T47D (cell line): ENCODE measurements at regions not wholly inside any gene's neighbourhood (a gene's known extent, or its start where the extent isn't known, plus 50 kb on each side); places are given as distances from the start of the nearest gene placed in this dataset.

Source experiments
- DNase-seq, 2 experiments: peaks; one replicate each; pipeline versions ENCODE4 v3.0.0 to v3.0.0-alpha.2; 2011 to 2012; ENCODE audit warnings: low read depth in 1 of 2, low spot score in 1 of 2
- JUND ChIP-seq: IDR thresholded peaks from 2 replicates; pipeline ENCODE4 v1.6.1; 2012; ENCODE audit warnings: low read depth
- in situ Hi-C: cut with HindIII; loops from 2 replicates; pipeline ENCODE4 v1.10.0; 2016; ENCODE audit warnings: low sequenced_read_pairs, low pct_unique_long_range_greater_than_20kb

DNA sequence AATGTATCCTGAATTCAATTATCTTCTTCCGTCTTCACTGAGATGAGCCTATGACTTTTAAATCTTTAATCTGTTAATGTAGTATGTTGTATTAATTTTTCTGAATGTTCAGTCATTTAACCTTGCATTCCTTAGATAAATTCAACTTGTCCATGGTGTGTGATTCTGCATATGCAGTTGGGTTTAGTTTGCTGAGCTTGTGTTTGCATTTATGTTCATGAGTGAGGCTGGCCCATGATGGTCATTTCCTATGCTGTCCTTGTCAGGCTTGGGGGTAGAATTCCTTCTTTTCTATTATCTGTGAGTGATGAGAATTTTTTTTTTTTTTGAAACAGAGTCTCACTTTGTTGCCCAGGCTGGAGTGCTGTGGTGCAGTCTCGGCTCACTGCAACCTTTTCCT, 131.8 kb upstream of the COL5A1 start:
- TF ChIP-seq JUND, result no peak
- in situ Hi-C loops, result no loop called here
- DNase-seq, result no peak

GRCh38 chr9:134514503-134514902, 127.1 kb upstream of the COL5A1 start:
- in situ Hi-C loops, result no loop called here
- no peak for TF ChIP-seq JUND

GRCh38 chr9:134515026-134515821, 126.4 kb upstream of the COL5A1 start:
- no peak for TF ChIP-seq JUND
- in situ Hi-C loops, result no loop called here
- peak; percentile 76 to 95 for DNase-seq

More at GRCh38 chr9:134514503-134514902, 127.1 kb upstream of the COL5A1 start:
- no peak for DNase-seq

DNA sequence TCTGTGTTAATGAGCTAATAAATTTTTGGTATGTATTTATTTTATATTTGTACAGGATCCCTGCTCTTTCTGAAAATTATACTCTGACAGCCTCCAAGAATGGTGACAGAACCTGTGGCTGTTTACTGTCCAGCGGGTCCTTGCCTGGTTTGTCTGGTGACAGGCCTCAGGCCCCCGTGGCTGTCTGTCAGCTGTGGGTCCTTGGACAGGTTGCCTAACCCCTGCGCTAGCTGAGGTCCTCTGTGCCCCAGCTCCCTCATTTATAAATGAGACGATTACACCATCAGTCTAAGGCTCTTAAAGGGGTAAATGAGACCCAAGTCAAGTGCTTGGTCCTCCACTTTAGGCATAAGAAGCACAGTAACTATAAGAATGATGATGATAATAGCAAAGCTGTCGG, 125.1 kb upstream of the COL5A1 start:
- no peak for DNase-seq
- in situ Hi-C loops, result no loop called here
- TF ChIP-seq JUND, result no peak

- in situ Hi-C loops, result no loop called here
- DNase-seq, result no peak
- TF ChIP-seq JUND, result no peak
Measured at GRCh38 chr9:134517069-134517680, 124.4 kb upstream of the COL5A1 start.

- in situ Hi-C loops, result no loop called here
- no peak for DNase-seq
- TF ChIP-seq JUND, result no peak
Measured at GRCh38 chr9:134518004-134518606, 123.5 kb upstream of the COL5A1 start.

DNA sequence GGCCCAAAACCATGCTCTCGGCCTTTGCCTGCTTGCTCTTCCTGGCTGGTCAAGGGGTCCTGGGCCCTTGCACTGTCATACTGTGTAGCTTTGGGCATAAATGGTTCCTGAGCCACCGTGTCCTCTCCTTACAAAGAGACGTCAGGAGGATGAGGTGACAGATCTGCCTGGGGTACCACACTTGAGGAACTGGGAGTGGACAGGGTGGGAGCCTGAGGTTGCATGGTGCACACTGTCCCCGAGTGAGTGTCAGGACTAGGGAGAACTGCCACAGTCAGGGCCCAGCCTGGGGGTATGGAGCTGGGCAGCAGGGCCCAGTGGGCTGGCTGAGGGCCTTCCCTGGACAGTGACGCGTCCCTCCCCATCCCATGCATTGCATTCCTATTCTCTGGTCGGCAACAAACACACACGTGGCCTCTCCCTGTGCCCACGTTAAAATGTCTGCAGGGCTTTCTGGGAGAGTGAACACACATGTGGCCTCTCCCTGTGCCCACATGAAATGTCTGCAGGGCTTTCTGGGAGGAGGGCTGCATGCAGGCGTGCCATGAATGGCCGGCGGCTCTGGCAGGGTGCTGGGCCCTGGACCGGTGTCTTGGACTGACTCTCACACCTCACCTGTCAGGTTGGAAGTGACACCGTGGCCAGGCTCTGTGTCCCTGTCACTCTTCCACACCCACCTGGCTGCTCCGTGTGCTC, 122.1 kb upstream of the COL5A1 start:
- in situ Hi-C loops, result no loop called here
- DNase-seq, result no peak
- no peak for TF ChIP-seq JUND

- no peak for TF ChIP-seq JUND
- DNase-seq, result no peak
- in situ Hi-C loops, result no loop called here
Measured at GRCh38 chr9:134521817-134522501, 119.6 kb upstream of the COL5A1 start.

- in situ Hi-C loops, result no loop called here
- no peak for TF ChIP-seq JUND
- no peak for DNase-seq
Measured at GRCh38 chr9:134522502-134522848, 119.1 kb upstream of the COL5A1 start.

DNA sequence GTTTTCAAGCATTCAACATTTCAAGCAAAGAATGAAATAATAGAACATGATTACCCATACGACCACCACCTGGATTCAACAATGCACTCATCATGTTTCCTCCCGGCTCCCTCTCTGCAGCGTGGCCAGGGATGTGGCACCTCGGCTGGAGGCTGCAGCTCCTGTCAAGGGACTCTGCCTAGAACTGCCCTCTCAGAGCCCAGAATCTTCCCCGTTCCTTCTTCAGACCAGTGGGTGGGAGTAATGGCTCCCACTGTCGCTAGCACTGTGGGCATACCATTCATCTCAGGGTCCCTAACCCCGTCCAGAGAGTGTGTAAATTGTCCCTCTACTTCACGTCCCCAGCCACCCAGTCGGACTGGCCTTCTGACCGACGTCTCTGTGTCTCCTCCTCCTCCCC, 118.6 kb upstream of the COL5A1 start:
- TF ChIP-seq JUND, result no peak
- in situ Hi-C loops, result no loop called here
- no peak for DNase-seq

- in situ Hi-C loops, result no loop called here
- no peak for DNase-seq
- no peak for TF ChIP-seq JUND
Measured at GRCh38 chr9:134525070-134525815, 116.4 kb upstream of the COL5A1 start.

GRCh38 chr9:134525841-134526583, 115.6 kb upstream of the COL5A1 start:
- DNase-seq, result no peak
- in situ Hi-C loops, result no loop called here
- TF ChIP-seq JUND, result no peak
